ENCODE measurements at regions not wholly inside any gene's neighbourhood (a gene's known extent, or its start where the extent isn't known, plus 50 kb on each side); places are given as distances from the start of the nearest gene placed in this dataset. TPM values are rescaled to one million over a fixed set of nuclear protein-coding genes. Genes with fewer than 3 reads are reported as not detected.

Small RNA genes lying in the stretch of these regions (small RNA-seq; reads per million reads assigned to genes)
- not detected for gene RF00096 (ENCODE audit: insufficient read depth, insufficient read length, low read depth, low replicate concordance)
